Endothelial cell of umbilical vein (primary cell): ENCODE measurements at regions not wholly inside any gene's neighbourhood (a gene's known extent, or its start where the extent isn't known, plus 50 kb on each side); places are given as distances from the start of the nearest gene placed in this dataset.

Source experiments
- EZH2 ChIP-seq: IDR thresholded peaks from 2 replicates; pipeline ENCODE4 v1.6.1; 2012; ENCODE audit warnings: borderline replicate concordance, low read depth, mild to moderate bottlenecking, moderate library complexity, low read length, inconsistent platforms; ENCODE audit not compliant: severe bottlenecking
- FOS ChIP-seq: IDR thresholded peaks from 2 replicates; pipeline ENCODE4 v1.6.1; 2011; ENCODE audit warnings: mild to moderate bottlenecking, low read length, moderate library complexity, borderline replicate concordance; ENCODE audit not compliant: insufficient read depth
- GATA2 ChIP-seq: IDR thresholded peaks from 2 replicates; pipeline ENCODE4 v1.7.0; 2011; ENCODE audit warnings: low read depth, mild to moderate bottlenecking, moderate library complexity, mixed read lengths, low read length; ENCODE audit not compliant: insufficient read length, insufficient read depth
- JUN ChIP-seq: IDR thresholded peaks from 2 replicates; pipeline ENCODE4 v1.6.1; 2011; ENCODE audit warnings: borderline replicate concordance, low read depth; ENCODE audit not compliant: insufficient read length, insufficient read depth
- MYC ChIP-seq: IDR thresholded peaks from one replicate; pipeline ENCODE4 v1.6.1; 2011; ENCODE audit warnings: mild to moderate bottlenecking, low read depth, low read length
- POLR2A ChIP-seq: IDR thresholded peaks from 2 replicates; pipeline ENCODE4 v1.6.1; 2012; ENCODE audit warnings: low read depth, mild to moderate bottlenecking, control low read depth, low read length
- POLR2AphosphoS5 ChIP-seq: IDR thresholded peaks from 2 replicates; pipeline ENCODE4 v1.6.1; 2012; ENCODE audit warnings: low read depth, mild to moderate bottlenecking, control low read depth, low read length, moderate library complexity; ENCODE audit not compliant: insufficient read depth
- TF ChIP-seq, protein P1 (sequence below), 2 donors: IDR thresholded peaks; 1 replicate in 1 of 2; 2 replicates in 1 of 2; pipeline ENCODE4 v1.5.1; 2011; ENCODE audit warnings: low read length in 2 of 2, mild to moderate bottlenecking in 2 of 2, moderate library complexity in 2 of 2, control low read depth in 1 of 2, inconsistent platforms in 1 of 2, low read depth in 1 of 2; ENCODE audit not compliant: insufficient read depth in 1 of 2; ENCODE audit errors: extremely low read depth in 1 of 2
- TF ChIP-seq, protein P2 (sequence below): IDR thresholded peaks from 2 replicates; pipeline ENCODE4 v1.6.1; 2011; ENCODE audit not compliant: insufficient read depth, insufficient read length

DNA sequence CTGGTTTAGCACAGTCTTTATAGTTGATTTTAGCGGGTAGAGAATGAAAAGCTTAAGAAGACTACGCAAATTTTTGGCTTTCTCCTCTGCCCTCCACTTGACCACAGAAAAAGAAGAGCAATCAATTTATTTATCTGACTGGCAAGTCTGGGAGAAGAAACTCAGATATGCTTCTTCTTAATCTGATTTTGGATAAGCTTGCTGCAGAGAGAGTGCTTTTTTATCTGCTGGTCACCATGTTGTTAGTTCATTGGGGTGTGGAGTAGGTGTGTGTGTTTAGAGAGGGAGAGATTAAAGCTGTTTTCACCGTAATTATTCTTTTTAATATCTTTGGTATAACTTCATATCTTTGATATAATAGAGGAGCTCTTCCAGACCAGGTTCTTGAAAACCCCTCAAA is 471.4 kb upstream of the SLC10A2 start:
- TF ChIP-seq GATA2, result no peak
- TF ChIP-seq, protein P1, sequence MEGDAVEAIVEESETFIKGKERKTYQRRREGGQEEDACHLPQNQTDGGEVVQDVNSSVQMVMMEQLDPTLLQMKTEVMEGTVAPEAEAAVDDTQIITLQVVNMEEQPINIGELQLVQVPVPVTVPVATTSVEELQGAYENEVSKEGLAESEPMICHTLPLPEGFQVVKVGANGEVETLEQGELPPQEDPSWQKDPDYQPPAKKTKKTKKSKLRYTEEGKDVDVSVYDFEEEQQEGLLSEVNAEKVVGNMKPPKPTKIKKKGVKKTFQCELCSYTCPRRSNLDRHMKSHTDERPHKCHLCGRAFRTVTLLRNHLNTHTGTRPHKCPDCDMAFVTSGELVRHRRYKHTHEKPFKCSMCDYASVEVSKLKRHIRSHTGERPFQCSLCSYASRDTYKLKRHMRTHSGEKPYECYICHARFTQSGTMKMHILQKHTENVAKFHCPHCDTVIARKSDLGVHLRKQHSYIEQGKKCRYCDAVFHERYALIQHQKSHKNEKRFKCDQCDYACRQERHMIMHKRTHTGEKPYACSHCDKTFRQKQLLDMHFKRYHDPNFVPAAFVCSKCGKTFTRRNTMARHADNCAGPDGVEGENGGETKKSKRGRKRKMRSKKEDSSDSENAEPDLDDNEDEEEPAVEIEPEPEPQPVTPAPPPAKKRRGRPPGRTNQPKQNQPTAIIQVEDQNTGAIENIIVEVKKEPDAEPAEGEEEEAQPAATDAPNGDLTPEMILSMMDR (IDR thresholded peaks at IDR 0.05; ENCODE audit: extremely low read depth in 1 of 2, insufficient read depth in 1 of 2, low read depth in 1 of 2, low read length in 2 of 2), result no peak
- no peak for TF ChIP-seq POLR2AphosphoS5
- TF ChIP-seq, protein P2, sequence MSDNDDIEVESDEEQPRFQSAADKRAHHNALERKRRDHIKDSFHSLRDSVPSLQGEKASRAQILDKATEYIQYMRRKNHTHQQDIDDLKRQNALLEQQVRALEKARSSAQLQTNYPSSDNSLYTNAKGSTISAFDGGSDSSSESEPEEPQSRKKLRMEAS, result no peak
- TF ChIP-seq POLR2A, result no peak
- no peak for TF ChIP-seq EZH2
- TF ChIP-seq MYC, result no peak
- TF ChIP-seq JUN, result no peak
- TF ChIP-seq FOS, result no peak
